ENCODE measurements at regions not wholly inside any gene's neighbourhood (a gene's known extent, or its start where the extent isn't known, plus 50 kb on each side); places are given as distances from the start of the nearest gene placed in this dataset.

GRCh38 chr5:124906339-124907097 is 160.1 kb upstream of the ZNF608 start:
- DNase-seq (ENCODE audit: low spot score) (no peak), ATAC-seq (ENCODE audit: low FRiP score) (peak; percentile 51)
- TF ChIP-seq CTCF (IDR thresholded peaks at IDR 0.05) = no peak

- ATAC-seq (ENCODE audit: low FRiP score) (peak; percentile 33), DNase-seq (ENCODE audit: low spot score) (no peak)
- TF ChIP-seq CTCF (IDR thresholded peaks at IDR 0.05) = no peak
Observed at GRCh38 chr5:124907098-124907644, 160.7 kb upstream of the ZNF608 start.

- DNase-seq (ENCODE audit: low spot score) = no peak
- ATAC-seq (ENCODE audit: low FRiP score) = peak; percentile 57
- TF ChIP-seq CTCF (IDR thresholded peaks at IDR 0.05) = no peak
Observed at GRCh38 chr5:124908581-124909451, 162.4 kb upstream of the ZNF608 start.

GRCh38 chr5:124909734-124910133 is 163.3 kb upstream of the ZNF608 start:
- TF ChIP-seq CTCF (IDR thresholded peaks at IDR 0.05) = no peak
- ATAC-seq (ENCODE audit: low FRiP score) (no peak), DNase-seq (ENCODE audit: low spot score) (no peak)

GRCh38 chr5:124910354-124911016 is 164.0 kb upstream of the ZNF608 start:
- TF ChIP-seq CTCF (IDR thresholded peaks at IDR 0.05) = no peak
- ATAC-seq (ENCODE audit: low FRiP score) = no peak
- DNase-seq (ENCODE audit: low spot score) = no peak

- no peak for TF ChIP-seq CTCF (IDR thresholded peaks at IDR 0.05)
- ATAC-seq (ENCODE audit: low FRiP score) = no peak
Observed at GRCh38 chr5:124912638-124913328, 166.3 kb upstream of the ZNF608 start.

More at GRCh38 chr5:124912638-124913328, 166.3 kb upstream of the ZNF608 start:
- DNase-seq (ENCODE audit: low spot score) = no peak

Measured in omental fat pad (tissue), 3 donors.